Vagina (tissue), 2 donors: ENCODE measurements at regions not wholly inside any gene's neighbourhood (a gene's known extent, or its start where the extent isn't known, plus 50 kb on each side); places are given as distances from the start of the nearest gene placed in this dataset.

Experiments used
- POLR2A ChIP-seq, 2 donors: fragments of 450-650 bp; IDR thresholded peaks; one replicate each; pipeline ENCODE4 v1.6.1; 2017; ENCODE audit warnings: antibody characterized with exemption in 2 of 2, mild to moderate bottlenecking in 2 of 2, moderate library complexity in 2 of 2
- POLR2AphosphoS5 ChIP-seq, 2 donors: sonication (generic); formaldehyde crosslinking; IDR thresholded peaks; one replicate each; pipeline ENCODE4 v1.9.0; 2017; ENCODE audit warnings: antibody characterized with exemption in 2 of 2, mild to moderate bottlenecking in 2 of 2, low read depth in 1 of 2; ENCODE audit not compliant: insufficient read depth in 1 of 2
- TF ChIP-seq, protein P1 (sequence below), 3 experiments: fragments of 450-650 bp in 2 of 3; fragments of 200-600 bp in 1 of 3; sonication (generic) in 1 of 3; IDR thresholded peaks; one replicate each; pipeline ENCODE4 v1.5.1; 2017 to 2019; ENCODE audit warnings: antibody characterized with exemption in 3 of 3, mild to moderate bottlenecking in 2 of 3, moderate library complexity in 2 of 3

- TF ChIP-seq, protein P1, sequence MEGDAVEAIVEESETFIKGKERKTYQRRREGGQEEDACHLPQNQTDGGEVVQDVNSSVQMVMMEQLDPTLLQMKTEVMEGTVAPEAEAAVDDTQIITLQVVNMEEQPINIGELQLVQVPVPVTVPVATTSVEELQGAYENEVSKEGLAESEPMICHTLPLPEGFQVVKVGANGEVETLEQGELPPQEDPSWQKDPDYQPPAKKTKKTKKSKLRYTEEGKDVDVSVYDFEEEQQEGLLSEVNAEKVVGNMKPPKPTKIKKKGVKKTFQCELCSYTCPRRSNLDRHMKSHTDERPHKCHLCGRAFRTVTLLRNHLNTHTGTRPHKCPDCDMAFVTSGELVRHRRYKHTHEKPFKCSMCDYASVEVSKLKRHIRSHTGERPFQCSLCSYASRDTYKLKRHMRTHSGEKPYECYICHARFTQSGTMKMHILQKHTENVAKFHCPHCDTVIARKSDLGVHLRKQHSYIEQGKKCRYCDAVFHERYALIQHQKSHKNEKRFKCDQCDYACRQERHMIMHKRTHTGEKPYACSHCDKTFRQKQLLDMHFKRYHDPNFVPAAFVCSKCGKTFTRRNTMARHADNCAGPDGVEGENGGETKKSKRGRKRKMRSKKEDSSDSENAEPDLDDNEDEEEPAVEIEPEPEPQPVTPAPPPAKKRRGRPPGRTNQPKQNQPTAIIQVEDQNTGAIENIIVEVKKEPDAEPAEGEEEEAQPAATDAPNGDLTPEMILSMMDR (IDR thresholded peaks at IDR 0.05) = no peak
- no peak for TF ChIP-seq POLR2AphosphoS5 (IDR thresholded peaks at IDR 0.05; ENCODE audit: insufficient read depth in 1 of 2, low read depth in 1 of 2)
- no peak for TF ChIP-seq POLR2A (IDR thresholded peaks at IDR 0.05)
Observed at GRCh38 chr14:38399652-38400051, 143.8 kb upstream of the CLEC14A start.
